ENCODE measurements at regions not wholly inside any gene's neighbourhood (a gene's known extent, or its start where the extent isn't known, plus 50 kb on each side); places are given as distances from the start of the nearest gene placed in this dataset.

DNA sequence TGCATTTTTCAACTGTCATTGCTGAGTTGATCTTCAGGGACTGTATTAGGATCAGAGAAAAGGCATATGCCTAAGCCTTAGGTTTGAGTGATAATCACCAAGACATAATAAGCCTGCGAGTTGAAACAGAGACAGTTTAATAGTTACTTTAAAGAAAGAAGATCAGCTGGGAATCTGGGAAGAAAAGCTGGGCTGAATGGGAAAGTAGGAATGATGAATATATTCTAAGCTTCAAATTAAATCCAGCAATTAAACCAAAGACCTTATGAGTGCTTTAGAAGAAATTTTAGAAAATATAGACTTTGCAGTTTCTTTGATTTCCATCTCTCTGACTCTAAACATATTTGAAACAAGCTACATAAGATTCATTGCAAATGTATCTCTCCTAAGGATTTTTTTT, 222.3 kb downstream of the ENC1 start:
- TF ChIP-seq, protein P1, sequence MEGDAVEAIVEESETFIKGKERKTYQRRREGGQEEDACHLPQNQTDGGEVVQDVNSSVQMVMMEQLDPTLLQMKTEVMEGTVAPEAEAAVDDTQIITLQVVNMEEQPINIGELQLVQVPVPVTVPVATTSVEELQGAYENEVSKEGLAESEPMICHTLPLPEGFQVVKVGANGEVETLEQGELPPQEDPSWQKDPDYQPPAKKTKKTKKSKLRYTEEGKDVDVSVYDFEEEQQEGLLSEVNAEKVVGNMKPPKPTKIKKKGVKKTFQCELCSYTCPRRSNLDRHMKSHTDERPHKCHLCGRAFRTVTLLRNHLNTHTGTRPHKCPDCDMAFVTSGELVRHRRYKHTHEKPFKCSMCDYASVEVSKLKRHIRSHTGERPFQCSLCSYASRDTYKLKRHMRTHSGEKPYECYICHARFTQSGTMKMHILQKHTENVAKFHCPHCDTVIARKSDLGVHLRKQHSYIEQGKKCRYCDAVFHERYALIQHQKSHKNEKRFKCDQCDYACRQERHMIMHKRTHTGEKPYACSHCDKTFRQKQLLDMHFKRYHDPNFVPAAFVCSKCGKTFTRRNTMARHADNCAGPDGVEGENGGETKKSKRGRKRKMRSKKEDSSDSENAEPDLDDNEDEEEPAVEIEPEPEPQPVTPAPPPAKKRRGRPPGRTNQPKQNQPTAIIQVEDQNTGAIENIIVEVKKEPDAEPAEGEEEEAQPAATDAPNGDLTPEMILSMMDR (IDR thresholded peaks at IDR 0.05), result no peak
- TF ChIP-seq POLR2A (IDR thresholded peaks at IDR 0.05), result no peak
